Lung (tissue), 11 donors: ENCODE measurements at regions not wholly inside any gene's neighbourhood (a gene's known extent, or its start where the extent isn't known, plus 50 kb on each side); places are given as distances from the start of the nearest gene placed in this dataset.

ENCODE experiments used
- ATAC-seq: fragments of 200-7000 bp; cut with Tn5 transposase; one replicate; pipeline ENCODE4 v1.9.1; 2020; ENCODE audit warnings: moderate number of reproducible peaks; ENCODE audit not compliant: insufficient read depth, low FRiP score
- DNase-seq, 3 donors: peaks; one replicate each; pipeline ENCODE4 v3.0.0-alpha.2; 2013 to 2017
- H3K27ac ChIP-seq, 2 donors: one replicate each; pipeline ENCODE4 v1.5.1; 2013; ENCODE audit warnings: mild to moderate bottlenecking in 2 of 2, moderate library complexity in 2 of 2, control low read depth in 1 of 2, inconsistent platforms in 1 of 2, low read depth in 1 of 2, low read length in 1 of 2
- H3K27me3 ChIP-seq, 3 donors: one replicate each; pipeline ENCODE4 v1.5.1; 2013; ENCODE audit warnings: low read length in 2 of 3; ENCODE audit not compliant: control insufficient read depth in 3 of 3, insufficient read depth in 3 of 3
- H3K36me3 ChIP-seq, 4 donors: one replicate each; pipeline ENCODE4 v1.5.1; 2013; ENCODE audit warnings: low read length in 4 of 4, mild to moderate bottlenecking in 1 of 4, moderate library complexity in 1 of 4; ENCODE audit not compliant: control insufficient read depth in 4 of 4, insufficient read depth in 4 of 4
- H3K4me1 ChIP-seq, 5 donors: one replicate each; pipeline ENCODE4 v1.5.1; 2013; ENCODE audit warnings: low read length in 5 of 5, mild to moderate bottlenecking in 2 of 5, moderate library complexity in 1 of 5; ENCODE audit not compliant: control insufficient read depth in 5 of 5, insufficient read depth in 5 of 5
- H3K4me3 ChIP-seq: one replicate; pipeline ENCODE4 v1.5.1; 2013; ENCODE audit warnings: mild to moderate bottlenecking, control low read depth, moderate library complexity
- H3K9ac ChIP-seq, 2 donors: one replicate each; pipeline ENCODE4 v1.5.1; 2013; ENCODE audit warnings: low read length in 2 of 2, control low read depth in 1 of 2; ENCODE audit not compliant: insufficient read depth in 1 of 2
- H3K9me3 ChIP-seq, 4 donors: one replicate each; pipeline ENCODE4 v1.5.1; 2013; ENCODE audit warnings: low read length in 3 of 4, mild to moderate bottlenecking in 1 of 4, moderate library complexity in 1 of 4; ENCODE audit not compliant: control insufficient read depth in 4 of 4, insufficient read depth in 3 of 4
- WGBS, 2 donors: extraction: QIAGEN DNeasy Blood & Tissue Kit; methylation state at CpG; one replicate each; pipeline ENCODE4 v1.1.7; 2013; 5-methylcytosine and 5-hydroxymethylcytosine counted together
- TF ChIP-seq, protein P1 (sequence below): IDR thresholded peaks from 2 replicates; pipeline ENCODE4 v1.5.1; 2012; ENCODE audit warnings: mild to moderate bottlenecking; ENCODE audit errors: control extremely low read depth, extremely low read depth
- donor health status: control.
- donor health status: control.
- donor health status: Bipolar disorder and iron deficiency.
- donor health status: healthy.
- donor health status: DM: yes; HTN: yes; CAD: no.

DNA sequence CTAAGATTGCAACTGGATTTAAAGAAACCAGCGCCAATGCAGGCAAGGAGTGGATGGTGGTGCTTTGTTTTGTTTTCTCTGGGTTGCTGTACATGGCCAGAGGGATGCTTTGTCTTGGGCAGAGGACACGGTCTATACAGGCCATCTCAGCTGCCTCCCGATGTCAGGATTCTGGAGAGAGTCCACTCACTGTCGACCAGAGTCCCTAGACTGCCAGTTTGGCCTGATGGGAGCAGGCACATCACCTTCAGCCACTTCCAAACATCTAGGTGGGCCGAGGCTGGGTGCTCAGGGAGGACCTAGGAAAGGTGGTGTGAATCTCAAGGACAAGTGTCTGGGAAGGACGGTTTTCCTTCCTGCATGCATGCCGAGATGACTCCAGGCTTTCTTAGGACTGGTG, 152.1 kb downstream of the BUB3 start:
- Histone ChIP-seq H3K27ac (no peak overlapping the region), H3K4me1 (no peaks in the 10 kb centered on the region), H3K4me3 (no peak overlapping the region), H3K36me3 (no peaks in the 10 kb centered on the region), H3K27me3 (peaks cover 0 to 4% (median 0%) of the 10 kb centered on the region in 3 donors), H3K9ac (no peak overlapping the region), H3K9me3 (peaks cover 0 to 2% (median 0%) of the 10 kb centered on the region in 4 donors)
- TF ChIP-seq, protein P1, sequence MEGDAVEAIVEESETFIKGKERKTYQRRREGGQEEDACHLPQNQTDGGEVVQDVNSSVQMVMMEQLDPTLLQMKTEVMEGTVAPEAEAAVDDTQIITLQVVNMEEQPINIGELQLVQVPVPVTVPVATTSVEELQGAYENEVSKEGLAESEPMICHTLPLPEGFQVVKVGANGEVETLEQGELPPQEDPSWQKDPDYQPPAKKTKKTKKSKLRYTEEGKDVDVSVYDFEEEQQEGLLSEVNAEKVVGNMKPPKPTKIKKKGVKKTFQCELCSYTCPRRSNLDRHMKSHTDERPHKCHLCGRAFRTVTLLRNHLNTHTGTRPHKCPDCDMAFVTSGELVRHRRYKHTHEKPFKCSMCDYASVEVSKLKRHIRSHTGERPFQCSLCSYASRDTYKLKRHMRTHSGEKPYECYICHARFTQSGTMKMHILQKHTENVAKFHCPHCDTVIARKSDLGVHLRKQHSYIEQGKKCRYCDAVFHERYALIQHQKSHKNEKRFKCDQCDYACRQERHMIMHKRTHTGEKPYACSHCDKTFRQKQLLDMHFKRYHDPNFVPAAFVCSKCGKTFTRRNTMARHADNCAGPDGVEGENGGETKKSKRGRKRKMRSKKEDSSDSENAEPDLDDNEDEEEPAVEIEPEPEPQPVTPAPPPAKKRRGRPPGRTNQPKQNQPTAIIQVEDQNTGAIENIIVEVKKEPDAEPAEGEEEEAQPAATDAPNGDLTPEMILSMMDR: no peak
- DNase-seq (no peak), ATAC-seq (no peak)
- WGBS, 2 donors: 85 to 89% methylated on average over 7 of the region's 7 CpGs

DNA sequence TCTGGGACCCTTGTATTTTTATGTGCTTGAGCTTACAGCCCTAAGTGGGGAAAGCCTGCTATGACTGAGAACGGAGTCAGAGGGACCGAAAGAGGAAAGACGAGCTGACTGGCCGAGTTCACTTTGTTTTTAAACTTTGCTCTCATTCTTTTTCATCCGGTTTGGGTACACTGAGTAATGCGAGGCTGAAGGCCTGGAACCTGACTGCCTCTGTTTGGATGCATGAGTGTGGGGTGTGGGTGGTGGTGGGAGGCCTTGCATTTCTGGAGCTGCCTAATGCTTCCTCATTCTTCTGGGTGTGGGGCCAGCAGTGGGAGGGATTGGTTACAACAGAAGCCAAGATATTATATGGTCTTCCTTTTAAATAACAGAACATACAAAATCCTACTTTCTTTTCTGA, 155.5 kb downstream of the BUB3 start:
- peaks cover 0 to 4% (median 0%) of the 10 kb centered on the region in 3 donors for H3K27me3 ChIP-seq
- no peak for ATAC-seq
- no peak overlapping the region for H3K9ac ChIP-seq
- DNase-seq: no peak
- no peak overlapping the region for H3K27ac ChIP-seq
- H3K4me3 ChIP-seq: no peak overlapping the region
- TF ChIP-seq, protein P1: no peak
- H3K9me3 ChIP-seq: no peaks in the 10 kb centered on the region
- H3K4me1 ChIP-seq: no peaks in the 10 kb centered on the region
- H3K36me3 ChIP-seq: no peaks in the 10 kb centered on the region
- WGBS, 2 donors: 61 to 76% methylated on average over 6 of the region's 6 CpGs

DNA sequence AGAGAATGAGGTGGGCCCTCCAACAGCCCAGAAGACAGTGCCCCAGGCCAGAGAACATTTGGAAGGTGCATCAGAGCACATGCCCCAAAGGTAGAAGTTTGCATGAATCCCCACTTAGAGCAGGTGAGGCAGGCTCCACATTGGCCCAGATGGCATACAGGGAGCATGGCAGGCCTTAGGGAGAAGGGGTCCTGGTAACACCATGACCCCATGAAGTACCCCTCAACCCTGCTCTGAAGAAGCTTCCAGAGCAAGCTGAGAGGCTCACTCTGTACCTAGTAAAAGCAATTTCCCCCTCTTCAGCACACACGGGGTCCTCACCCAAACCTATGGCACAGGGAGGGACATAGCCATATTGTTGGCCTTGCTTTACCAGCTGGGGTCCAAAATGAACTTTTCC, 162.6 kb downstream of the BUB3 start:
- H3K36me3 ChIP-seq: no peaks in the 10 kb centered on the region
- WGBS, 2 donors: 87 to 100% methylated on average over 1 of the region's 1 CpG
- no peak overlapping the region for H3K4me3 ChIP-seq
- DNase-seq: no peak
- H3K9me3 ChIP-seq: peaks cover 0 to 2% (median 0%) of the 10 kb centered on the region in 4 donors
- no peak for ATAC-seq
- H3K9ac ChIP-seq: no peak overlapping the region
- H3K4me1 ChIP-seq: peaks cover 0 to 2% (median 0%) of the 10 kb centered on the region in 5 donors
- TF ChIP-seq, protein P1: no peak
- no peak overlapping the region for H3K27ac ChIP-seq
- H3K27me3 ChIP-seq: no peaks in the 10 kb centered on the region

DNA sequence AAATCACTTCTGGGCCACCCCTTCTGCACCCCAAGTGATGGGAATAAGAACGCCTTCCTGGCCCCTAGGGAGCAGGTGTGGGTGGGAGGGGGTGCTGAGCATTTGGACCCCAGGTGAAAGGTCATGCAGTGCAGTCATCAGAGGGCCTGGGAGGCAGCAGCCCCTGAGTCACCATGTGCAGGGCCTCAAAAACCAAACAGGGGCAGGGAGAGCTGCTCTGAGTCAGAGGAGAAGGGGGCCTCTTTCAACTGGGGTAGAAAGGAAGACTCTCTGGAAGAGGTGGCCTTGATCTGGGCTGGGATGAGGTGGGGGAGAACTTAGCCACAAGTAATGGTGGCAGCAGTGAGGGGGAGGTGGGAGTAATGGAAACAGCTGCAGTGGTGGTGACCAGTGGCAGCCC, 164.3 kb downstream of the BUB3 start:
- TF ChIP-seq, protein P1: no peak
- no peak overlapping the region for H3K27ac ChIP-seq
- WGBS, 2 donors: 81 to 95% methylated on average over 1 of the region's 1 CpG
- H3K4me3 ChIP-seq: no peak overlapping the region
- DNase-seq: no peak
- peaks cover 0 to 2% (median 0%) of the 10 kb centered on the region in 5 donors for H3K4me1 ChIP-seq
- H3K9me3 ChIP-seq: peaks cover 0 to 2% (median 0%) of the 10 kb centered on the region in 4 donors
- H3K36me3 ChIP-seq: no peaks in the 10 kb centered on the region
- H3K27me3 ChIP-seq: no peaks in the 10 kb centered on the region
- no peak overlapping the region for H3K9ac ChIP-seq
- no peak for ATAC-seq
